ENCODE measurements at regions not wholly inside any gene's neighbourhood (a gene's known extent, or its start where the extent isn't known, plus 50 kb on each side); places are given as distances from the start of the nearest gene placed in this dataset.

GRCh38 chr10:93171837-93172236, 98.1 kb downstream of the CYP26A1 start:
- Histone ChIP-seq H3K27me3 (ENCODE audit: control insufficient read depth, insufficient read depth, low read length) (no peaks in the 10 kb centered on the region), H3K36me3 (ENCODE audit: control insufficient read depth, insufficient read depth, low read length) (no peaks in the 10 kb centered on the region), H3K4me3 (ENCODE audit: low read depth, low read length) (no peak overlapping the region)
- no peak for DNase-seq (ENCODE audit: low read depth)
- FAIRE-seq: no peak
- no peak for TF ChIP-seq CTCF (IDR thresholded peaks at IDR 0.05; ENCODE audit: insufficient read depth, low read length, severe bottlenecking)

DNA sequence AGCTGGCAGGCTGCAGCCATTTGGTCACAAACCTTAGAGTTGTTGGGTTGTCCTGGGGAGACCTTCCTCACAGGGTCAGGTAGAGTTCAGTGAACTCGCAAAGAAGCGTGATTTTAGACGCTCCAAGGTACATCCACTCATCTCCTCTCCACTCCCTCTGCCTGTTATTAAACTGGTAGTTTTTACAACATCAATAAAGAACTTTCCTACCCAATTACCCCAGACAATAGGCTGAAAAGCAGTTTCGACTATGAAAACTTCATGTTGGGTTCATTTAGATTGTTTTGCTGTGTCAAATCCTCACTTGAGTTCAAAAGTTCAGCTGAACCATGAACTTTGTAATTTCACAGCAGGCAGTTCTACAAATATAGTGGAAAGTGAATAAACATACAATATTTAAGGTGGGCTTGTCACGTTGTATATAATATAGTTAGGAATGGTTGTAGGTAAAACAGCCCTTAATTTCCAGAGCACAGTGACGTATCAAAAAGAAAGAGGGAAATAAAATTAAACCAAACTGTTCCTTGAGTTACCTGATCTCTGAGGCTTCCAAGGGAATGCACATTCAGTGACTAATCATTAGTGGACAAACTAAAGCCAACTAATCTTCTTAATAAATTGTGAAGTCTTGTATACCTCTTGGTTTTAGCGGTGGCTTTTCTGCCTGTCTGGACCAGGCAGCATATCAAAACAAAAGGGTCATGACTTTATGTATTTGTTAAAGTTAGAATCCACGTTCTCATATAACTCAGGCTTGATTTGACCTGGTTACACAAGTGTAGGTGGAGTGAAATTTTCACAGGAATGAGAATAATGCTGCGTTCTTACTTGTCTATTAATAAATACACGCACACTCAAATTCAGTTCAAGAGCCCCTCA, 100.5 kb downstream of the CYP26A1 start:
- Histone ChIP-seq H3K4me3 (ENCODE audit: low read depth, low read length) (no peak overlapping the region), H3K27me3 (ENCODE audit: control insufficient read depth, insufficient read depth, low read length) (peaks cover 2% of the 10 kb centered on the region), H3K36me3 (ENCODE audit: control insufficient read depth, insufficient read depth, low read length) (no peaks in the 10 kb centered on the region)
- no peak for TF ChIP-seq CTCF (IDR thresholded peaks at IDR 0.05; ENCODE audit: insufficient read depth, low read length, severe bottlenecking)
- FAIRE-seq (no peak), DNase-seq (ENCODE audit: low read depth) (peak; percentile 59)

GRCh38 chr10:93175490-93175889, 101.8 kb downstream of the CYP26A1 start:
- no peak for TF ChIP-seq CTCF (IDR thresholded peaks at IDR 0.05; ENCODE audit: insufficient read depth, low read length, severe bottlenecking)

DNA sequence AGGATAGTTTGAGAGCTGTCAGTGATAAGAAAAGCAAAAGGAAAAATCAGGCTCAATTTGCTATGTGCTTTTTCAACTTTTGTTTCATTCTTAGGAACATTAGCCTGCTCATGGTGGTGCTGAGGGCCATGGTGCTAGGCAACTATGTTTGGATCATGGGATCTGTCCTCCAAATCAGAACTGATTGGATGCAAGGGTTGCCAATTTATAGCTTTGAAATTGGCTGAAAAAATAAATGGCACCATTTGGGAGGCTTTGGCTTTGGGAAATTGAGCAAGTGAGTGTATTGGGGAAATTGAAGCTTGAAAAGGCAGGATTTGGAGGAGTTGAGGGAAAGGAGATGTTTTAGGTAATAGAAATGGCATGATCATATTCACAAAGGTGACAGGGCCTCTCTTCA, 103.8 kb downstream of the CYP26A1 start:
- no peak for TF ChIP-seq CTCF (IDR thresholded peaks at IDR 0.05; ENCODE audit: insufficient read depth, low read length, severe bottlenecking)
- Histone ChIP-seq H3K36me3 (ENCODE audit: control insufficient read depth, insufficient read depth, low read length) (no peaks in the 10 kb centered on the region), H3K27me3 (ENCODE audit: control insufficient read depth, insufficient read depth, low read length) (peaks cover 2% of the 10 kb centered on the region), H3K4me3 (ENCODE audit: low read depth, low read length) (no peak overlapping the region)
- DNase-seq (ENCODE audit: low read depth) (no peak), FAIRE-seq (no peak)

More at GRCh38 chr10:93175490-93175889, 101.8 kb downstream of the CYP26A1 start:
- no peak overlapping the region for H3K4me3 ChIP-seq (ENCODE audit: low read depth, low read length)
- FAIRE-seq: no peak
- H3K36me3 ChIP-seq (ENCODE audit: control insufficient read depth, insufficient read depth, low read length): no peaks in the 10 kb centered on the region
- no peak for DNase-seq (ENCODE audit: low read depth)
- peaks cover 2% of the 10 kb centered on the region for H3K27me3 ChIP-seq (ENCODE audit: control insufficient read depth, insufficient read depth, low read length)

DNA sequence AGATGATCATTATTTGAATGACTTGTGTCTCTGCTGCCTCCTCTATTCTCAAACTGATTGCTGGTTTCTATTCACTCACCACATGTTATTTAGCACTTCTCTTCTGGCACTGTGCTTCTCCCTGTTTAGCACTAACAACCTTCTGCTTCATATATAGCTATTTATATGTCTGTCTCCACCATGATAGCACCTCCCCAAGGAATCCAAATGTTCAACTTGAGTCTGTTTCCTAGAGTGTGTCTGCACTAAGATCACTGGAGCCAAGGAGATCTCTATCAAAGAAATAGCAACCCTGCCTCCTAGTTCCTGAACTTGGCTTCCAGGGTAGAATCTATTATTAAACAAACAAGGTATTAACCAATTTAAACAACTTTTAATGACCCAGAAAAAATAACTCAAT, 104.5 kb downstream of the CYP26A1 start:
- no peaks in the 10 kb centered on the region for H3K36me3 ChIP-seq (ENCODE audit: control insufficient read depth, insufficient read depth, low read length)
- H3K4me3 ChIP-seq (ENCODE audit: low read depth, low read length): no peak overlapping the region
- DNase-seq (ENCODE audit: low read depth) (no peak), FAIRE-seq (no peak)
- TF ChIP-seq CTCF (IDR thresholded peaks at IDR 0.05; ENCODE audit: insufficient read depth, low read length, severe bottlenecking): no peak
- H3K27me3 ChIP-seq (ENCODE audit: control insufficient read depth, insufficient read depth, low read length): peaks cover 2% of the 10 kb centered on the region

All from bronchial epithelial cell (primary cell).